GM21360 (cell line): ENCODE measurements at regions not wholly inside any gene's neighbourhood (a gene's known extent, or its start where the extent isn't known, plus 50 kb on each side); places are given as distances from the start of the nearest gene placed in this dataset.
"Not testable (repeated sequence)": the region's sequence is repeated elsewhere in the genome, so short reads cannot be mapped to it uniquely, and the experiment has no call there.

Source experiments
- ATAC-seq: cut with Tn5 transposase; IDR thresholded peaks from one replicate; pipeline ENCODE4 v1.9.1; 2021; ENCODE audit warnings: mild to moderate bottlenecking, moderate library complexity; ENCODE audit not compliant: unreplicated experiment

GRCh38 chr15:31579976-31580375 is 253.3 kb downstream of the KLF13 start:
- no peak for ATAC-seq

- ATAC-seq: no peak
Measured at GRCh38 chr15:31584195-31584594, 257.6 kb downstream of the KLF13 start.

GRCh38 chr15:31585240-31585639 is 258.6 kb downstream of the KLF13 start:
- no peak for ATAC-seq

GRCh38 chr15:31586841-31587240 is 260.2 kb downstream of the KLF13 start:
- no peak for ATAC-seq

- no peak for ATAC-seq
Measured at GRCh38 chr15:31587583-31587982, 260.9 kb downstream of the KLF13 start.

GRCh38 chr15:31590609-31591008 is 264.0 kb downstream of the KLF13 start:
- ATAC-seq: no peak

GRCh38 chr15:31591908-31592307 is 265.3 kb downstream of the KLF13 start:
- ATAC-seq: no peak

- no peak for ATAC-seq
Measured at GRCh38 chr15:31597466-31597865, 270.8 kb downstream of the KLF13 start.

- no peak for ATAC-seq
Measured at GRCh38 chr15:31598620-31599019, 272.0 kb downstream of the KLF13 start.

GRCh38 chr15:31605467-31605931 is 278.9 kb downstream of the KLF13 start:
- no peak for ATAC-seq

GRCh38 chr15:31606194-31606669 is 279.6 kb downstream of the KLF13 start:
- no peak for ATAC-seq

GRCh38 chr15:31606931-31607497 is 280.4 kb downstream of the KLF13 start:
- ATAC-seq: no peak

- no peak for ATAC-seq
Measured at GRCh38 chr15:31607656-31608055, 281.0 kb downstream of the KLF13 start.

- ATAC-seq: no peak
Measured at GRCh38 chr15:31609258-31609681, 282.6 kb downstream of the KLF13 start.

GRCh38 chr15:31609906-31610305 is 283.3 kb downstream of the KLF13 start:
- ATAC-seq: no peak

GRCh38 chr15:31615643-31616415 is 289.2 kb downstream of the KLF13 start:
- ATAC-seq: no peak

GRCh38 chr15:31623297-31623696 is 296.7 kb downstream of the KLF13 start:
- not testable (repeated sequence) for ATAC-seq

- ATAC-seq: not testable (repeated sequence)
Measured at GRCh38 chr15:31624115-31624514, 297.5 kb downstream of the KLF13 start.

GRCh38 chr15:31635715-31636114 is 309.1 kb downstream of the KLF13 start:
- ATAC-seq: not testable (repeated sequence)

GRCh38 chr15:31636911-31637310 is 310.3 kb downstream of the KLF13 start:
- not testable (repeated sequence) for ATAC-seq

GRCh38 chr15:31643955-31644354 is 317.3 kb downstream of the KLF13 start:
- not testable (repeated sequence) for ATAC-seq

GRCh38 chr15:31644761-31645160 is 318.1 kb downstream of the KLF13 start:
- ATAC-seq: not testable (repeated sequence)
